ENCODE measurements at regions not wholly inside any gene's neighbourhood (a gene's known extent, or its start where the extent isn't known, plus 50 kb on each side); places are given as distances from the start of the nearest gene placed in this dataset.

DNA sequence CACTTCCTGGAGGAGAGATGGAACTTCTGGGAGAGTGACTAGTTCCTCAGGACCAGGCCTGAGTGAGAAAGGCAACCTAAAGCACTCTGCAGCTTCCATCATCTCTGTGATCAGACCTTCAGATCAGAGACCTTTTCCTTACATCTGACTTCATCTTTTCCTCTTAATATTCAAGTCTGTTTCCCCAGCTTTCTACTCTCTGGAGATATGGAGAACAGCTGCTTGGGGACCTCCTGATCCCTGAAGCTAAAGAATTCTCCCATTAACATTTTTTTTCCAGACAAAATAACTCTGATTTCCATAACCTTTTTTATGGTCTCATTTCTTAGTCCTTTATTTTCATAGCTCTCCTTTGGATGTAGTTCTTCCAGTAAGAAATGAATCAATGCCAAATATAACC is 133.4 kb upstream of the FNDC3A start:
- TF ChIP-seq, protein P1, sequence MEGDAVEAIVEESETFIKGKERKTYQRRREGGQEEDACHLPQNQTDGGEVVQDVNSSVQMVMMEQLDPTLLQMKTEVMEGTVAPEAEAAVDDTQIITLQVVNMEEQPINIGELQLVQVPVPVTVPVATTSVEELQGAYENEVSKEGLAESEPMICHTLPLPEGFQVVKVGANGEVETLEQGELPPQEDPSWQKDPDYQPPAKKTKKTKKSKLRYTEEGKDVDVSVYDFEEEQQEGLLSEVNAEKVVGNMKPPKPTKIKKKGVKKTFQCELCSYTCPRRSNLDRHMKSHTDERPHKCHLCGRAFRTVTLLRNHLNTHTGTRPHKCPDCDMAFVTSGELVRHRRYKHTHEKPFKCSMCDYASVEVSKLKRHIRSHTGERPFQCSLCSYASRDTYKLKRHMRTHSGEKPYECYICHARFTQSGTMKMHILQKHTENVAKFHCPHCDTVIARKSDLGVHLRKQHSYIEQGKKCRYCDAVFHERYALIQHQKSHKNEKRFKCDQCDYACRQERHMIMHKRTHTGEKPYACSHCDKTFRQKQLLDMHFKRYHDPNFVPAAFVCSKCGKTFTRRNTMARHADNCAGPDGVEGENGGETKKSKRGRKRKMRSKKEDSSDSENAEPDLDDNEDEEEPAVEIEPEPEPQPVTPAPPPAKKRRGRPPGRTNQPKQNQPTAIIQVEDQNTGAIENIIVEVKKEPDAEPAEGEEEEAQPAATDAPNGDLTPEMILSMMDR (conservative IDR thresholded peaks at IDR 0.05; ENCODE audit: low read depth, low read length) = no peak
- TF ChIP-seq EZH2phosphoT487 (IDR thresholded peaks at IDR 0.05; ENCODE audit: borderline replicate concordance, low read length) = no peak
- no peak for TF ChIP-seq EZH2 (IDR thresholded peaks at IDR 0.05; ENCODE audit: low read length, unreplicated experiment)
- H3K4me2 ChIP-seq (ENCODE audit: low read length) = no peak overlapping the region
- H3K9ac ChIP-seq (ENCODE audit: low read length) = no peak overlapping the region
- H3K9me3 ChIP-seq (ENCODE audit: low read length) = no peaks in the 10 kb centered on the region
- no peaks in the 10 kb centered on the region for H3K27me3 ChIP-seq (ENCODE audit: low read length)
- BruUV-seq (replicated peaks) = no TSS peak
- no peak overlapping the region for H2AFZ ChIP-seq (ENCODE audit: low read length)
- no peaks in the 10 kb centered on the region for H3K79me2 ChIP-seq (ENCODE audit: low read length)
- no peak overlapping the region for H3K27ac ChIP-seq (ENCODE audit: low read length)
- ATAC-seq (no peak), DNase-seq (no peak)
- H3K36me3 ChIP-seq (ENCODE audit: low read depth, low read length) = no peaks in the 10 kb centered on the region
- intact Hi-C loops (cut with micrococcal nuclease) = no loop called here
- no peaks in the 10 kb centered on the region for H3K9me2 ChIP-seq (replicated peaks; ENCODE audit: low read length)
- ChIA-PET CTCF (no interaction called here), POLR2A (ENCODE audit: unreplicated experiment) (no interaction called here)
- H3K4me1 ChIP-seq (ENCODE audit: insufficient read depth, low read length) = peaks cover 9% of the 10 kb centered on the region
- H3K4me3 ChIP-seq (ENCODE audit: low read length) = no peak overlapping the region
- no peaks in the 10 kb centered on the region for H4K20me1 ChIP-seq (ENCODE audit: low read length)
- H3F3A ChIP-seq (ENCODE audit: low read length, unreplicated experiment) = no peaks in the 10 kb centered on the region

DNA sequence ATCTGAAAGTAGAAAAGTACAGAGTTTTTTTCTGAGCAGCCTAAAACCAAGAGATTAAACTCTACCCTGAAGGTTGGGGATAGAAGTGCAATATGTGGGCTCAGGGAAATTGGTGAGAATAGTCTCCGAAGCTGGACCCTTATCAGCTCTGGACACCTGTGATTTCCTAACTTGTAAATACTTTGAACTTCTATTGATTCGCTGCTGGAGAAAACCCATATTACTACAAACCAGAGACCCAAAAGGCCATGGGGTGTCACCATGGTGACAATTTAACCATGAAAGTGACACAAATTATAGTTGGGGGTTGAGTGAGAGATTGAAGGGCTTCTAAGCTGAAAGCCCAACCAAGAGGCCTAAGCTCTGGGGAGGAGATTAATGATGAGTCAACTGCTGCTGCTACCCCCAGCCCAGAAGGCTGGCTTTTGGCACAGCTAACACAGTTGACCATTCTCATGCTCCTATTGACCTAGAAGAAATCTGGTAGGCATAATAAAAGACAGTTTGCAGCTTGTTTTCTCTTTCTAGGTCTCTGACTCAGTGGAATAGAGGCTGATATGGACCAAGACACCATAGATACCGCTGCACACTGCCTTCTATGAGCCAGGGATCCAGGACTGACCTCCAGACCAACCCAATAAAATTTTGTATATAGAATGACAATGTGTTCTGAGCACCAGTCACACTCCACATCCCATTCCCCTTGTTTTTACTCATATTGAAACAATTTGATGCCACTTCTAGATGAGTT is 131.9 kb upstream of the FNDC3A start:
- ChIA-PET CTCF (no interaction called here), POLR2A (ENCODE audit: unreplicated experiment) (no interaction called here)
- Histone ChIP-seq H3F3A (ENCODE audit: low read length, unreplicated experiment) (no peaks in the 10 kb centered on the region), H3K9me2 (replicated peaks; ENCODE audit: low read length) (no peaks in the 10 kb centered on the region), H3K36me3 (ENCODE audit: low read depth, low read length) (no peaks in the 10 kb centered on the region), H3K27ac (ENCODE audit: low read length) (no peak overlapping the region), H3K4me3 (ENCODE audit: low read length) (no peak overlapping the region), H2AFZ (ENCODE audit: low read length) (no peak overlapping the region), H3K9ac (ENCODE audit: low read length) (no peak overlapping the region), H3K79me2 (ENCODE audit: low read length) (no peaks in the 10 kb centered on the region), H3K27me3 (ENCODE audit: low read length) (no peaks in the 10 kb centered on the region), H4K20me1 (ENCODE audit: low read length) (no peaks in the 10 kb centered on the region), H3K9me3 (ENCODE audit: low read length) (no peaks in the 10 kb centered on the region), H3K4me1 (ENCODE audit: insufficient read depth, low read length) (no peaks in the 10 kb centered on the region), H3K4me2 (ENCODE audit: low read length) (no peak overlapping the region)
- ATAC-seq = no peak
- TF ChIP-seq, protein P1 (conservative IDR thresholded peaks at IDR 0.05; ENCODE audit: low read depth, low read length) = no peak
- TF ChIP-seq EZH2phosphoT487 (IDR thresholded peaks at IDR 0.05; ENCODE audit: borderline replicate concordance, low read length) = no peak
- no peak for TF ChIP-seq EZH2 (IDR thresholded peaks at IDR 0.05; ENCODE audit: low read length, unreplicated experiment)
- no TSS peak for BruUV-seq (replicated peaks)
- DNase-seq = no peak
- intact Hi-C loops (cut with micrococcal nuclease) = no loop called here

DNA sequence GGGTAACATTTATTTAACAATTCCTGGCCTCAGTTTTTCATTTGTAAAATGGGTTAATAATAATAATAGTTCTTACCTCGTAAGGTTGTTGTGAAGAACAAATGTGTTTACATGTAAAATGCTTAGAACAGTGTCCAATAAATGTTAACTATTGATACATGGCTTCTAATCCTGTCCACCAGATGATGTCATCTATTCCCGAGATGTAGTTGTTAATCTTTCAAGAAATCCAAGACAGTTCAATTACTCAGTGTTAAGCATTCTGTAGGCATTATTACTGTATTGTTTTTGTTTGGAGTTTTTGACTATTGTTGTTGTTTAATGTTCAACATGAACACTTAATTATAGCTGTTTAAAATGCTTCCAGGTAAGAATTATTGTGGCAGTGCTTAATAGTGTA is 131.0 kb upstream of the FNDC3A start:
- H3K9ac ChIP-seq (ENCODE audit: low read length) = no peak overlapping the region
- H3K4me3 ChIP-seq (ENCODE audit: low read length) = no peak overlapping the region
- no peaks in the 10 kb centered on the region for H4K20me1 ChIP-seq (ENCODE audit: low read length)
- TF ChIP-seq, protein P1 (conservative IDR thresholded peaks at IDR 0.05; ENCODE audit: low read depth, low read length) = no peak
- TF ChIP-seq EZH2phosphoT487 (IDR thresholded peaks at IDR 0.05; ENCODE audit: borderline replicate concordance, low read length) (no peak), EZH2 (IDR thresholded peaks at IDR 0.05; ENCODE audit: low read length, unreplicated experiment) (no peak)
- no peaks in the 10 kb centered on the region for H3K79me2 ChIP-seq (ENCODE audit: low read length)
- H3K4me1 ChIP-seq (ENCODE audit: insufficient read depth, low read length) = no peaks in the 10 kb centered on the region
- no TSS peak for BruUV-seq (replicated peaks)
- H3K9me2 ChIP-seq (replicated peaks; ENCODE audit: low read length) = no peaks in the 10 kb centered on the region
- H2AFZ ChIP-seq (ENCODE audit: low read length) = no peak overlapping the region
- H3K27me3 ChIP-seq (ENCODE audit: low read length) = no peaks in the 10 kb centered on the region
- H3K9me3 ChIP-seq (ENCODE audit: low read length) = no peaks in the 10 kb centered on the region
- ATAC-seq = no peak
- intact Hi-C loops (cut with micrococcal nuclease) = no loop called here
- ChIA-PET POLR2A (ENCODE audit: unreplicated experiment) (no interaction called here), CTCF (no interaction called here)
- no peak overlapping the region for H3K4me2 ChIP-seq (ENCODE audit: low read length)
- DNase-seq = no peak
- H3F3A ChIP-seq (ENCODE audit: low read length, unreplicated experiment) = no peaks in the 10 kb centered on the region
- no peaks in the 10 kb centered on the region for H3K36me3 ChIP-seq (ENCODE audit: low read depth, low read length)
- no peak overlapping the region for H3K27ac ChIP-seq (ENCODE audit: low read length)
